ENCODE measurements at regions not wholly inside any gene's neighbourhood (a gene's known extent, or its start where the extent isn't known, plus 50 kb on each side); places are given as distances from the start of the nearest gene placed in this dataset.

DNA sequence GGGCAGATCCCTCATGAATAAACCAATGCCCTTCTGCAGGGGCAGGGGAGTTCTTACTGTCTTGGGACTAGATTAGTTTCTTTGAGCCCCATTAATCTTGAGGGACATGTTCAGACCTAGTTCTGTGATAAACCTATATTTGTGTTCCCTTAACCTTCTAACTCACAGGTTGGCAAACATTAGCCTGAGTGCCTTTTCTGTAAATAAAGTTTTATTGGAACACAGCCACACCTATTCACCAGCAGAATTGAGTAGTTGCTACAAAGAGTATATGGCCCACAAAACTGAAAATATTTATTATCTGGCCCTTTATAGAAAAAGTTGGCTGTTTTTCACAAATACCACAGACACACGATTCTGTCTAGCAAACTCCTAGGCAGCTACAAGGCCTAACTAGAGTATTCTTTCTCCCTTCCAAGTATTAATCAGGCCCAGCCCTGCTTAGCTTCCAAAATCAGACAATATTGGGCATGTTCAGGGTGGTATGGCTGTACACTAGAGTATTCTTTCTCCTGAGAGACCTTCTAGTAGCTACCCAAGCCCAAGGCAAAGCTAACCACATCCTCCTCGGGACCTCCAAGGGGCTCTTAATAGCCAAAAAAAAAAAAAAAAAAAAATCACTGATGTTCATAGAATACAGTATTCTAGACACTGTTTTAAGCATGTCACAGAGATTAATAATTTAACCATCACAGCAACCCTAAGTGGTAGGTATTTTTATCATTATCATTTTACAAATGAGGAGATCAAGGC lies 199.3 kb upstream of the PWP1 start:
- TF ChIP-seq KDM5A (IDR thresholded peaks at IDR 0.05; ENCODE audit: borderline replicate concordance, low read length) (no peak), ZNF292 (CRISPR knock-in tag; IDR thresholded peaks at IDR 0.05; ENCODE audit: borderline replicate concordance, low read depth) (no peak), JUND (CRISPR knock-in tag; IDR thresholded peaks at IDR 0.05) (no peak), POLR2A (IDR thresholded peaks at IDR 0.05; ENCODE audit: insufficient read depth in 1 of 2, low read depth in 2 of 2, low read length in 2 of 2) (no peak), YY1 (IDR thresholded peaks at IDR 0.05; ENCODE audit: insufficient read depth, insufficient replicate concordance, low read depth, low read length) (no peak), SMYD3 (CRISPR knock-in tag; IDR thresholded peaks at IDR 0.05) (no peak), TGIF2 (CRISPR knock-in tag; IDR thresholded peaks at IDR 0.05) (no peak), ZNF253 (CRISPR knock-in tag; IDR thresholded peaks at IDR 0.05; ENCODE audit: borderline replicate concordance) (no peak)
- TF ChIP-seq, protein P1, sequence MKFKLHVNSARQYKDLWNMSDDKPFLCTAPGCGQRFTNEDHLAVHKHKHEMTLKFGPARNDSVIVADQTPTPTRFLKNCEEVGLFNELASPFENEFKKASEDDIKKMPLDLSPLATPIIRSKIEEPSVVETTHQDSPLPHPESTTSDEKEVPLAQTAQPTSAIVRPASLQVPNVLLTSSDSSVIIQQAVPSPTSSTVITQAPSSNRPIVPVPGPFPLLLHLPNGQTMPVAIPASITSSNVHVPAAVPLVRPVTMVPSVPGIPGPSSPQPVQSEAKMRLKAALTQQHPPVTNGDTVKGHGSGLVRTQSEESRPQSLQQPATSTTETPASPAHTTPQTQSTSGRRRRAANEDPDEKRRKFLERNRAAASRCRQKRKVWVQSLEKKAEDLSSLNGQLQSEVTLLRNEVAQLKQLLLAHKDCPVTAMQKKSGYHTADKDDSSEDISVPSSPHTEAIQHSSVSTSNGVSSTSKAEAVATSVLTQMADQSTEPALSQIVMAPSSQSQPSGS (CRISPR knock-in tag; IDR thresholded peaks at IDR 0.05) = no peak
- TF ChIP-seq, protein P2, sequence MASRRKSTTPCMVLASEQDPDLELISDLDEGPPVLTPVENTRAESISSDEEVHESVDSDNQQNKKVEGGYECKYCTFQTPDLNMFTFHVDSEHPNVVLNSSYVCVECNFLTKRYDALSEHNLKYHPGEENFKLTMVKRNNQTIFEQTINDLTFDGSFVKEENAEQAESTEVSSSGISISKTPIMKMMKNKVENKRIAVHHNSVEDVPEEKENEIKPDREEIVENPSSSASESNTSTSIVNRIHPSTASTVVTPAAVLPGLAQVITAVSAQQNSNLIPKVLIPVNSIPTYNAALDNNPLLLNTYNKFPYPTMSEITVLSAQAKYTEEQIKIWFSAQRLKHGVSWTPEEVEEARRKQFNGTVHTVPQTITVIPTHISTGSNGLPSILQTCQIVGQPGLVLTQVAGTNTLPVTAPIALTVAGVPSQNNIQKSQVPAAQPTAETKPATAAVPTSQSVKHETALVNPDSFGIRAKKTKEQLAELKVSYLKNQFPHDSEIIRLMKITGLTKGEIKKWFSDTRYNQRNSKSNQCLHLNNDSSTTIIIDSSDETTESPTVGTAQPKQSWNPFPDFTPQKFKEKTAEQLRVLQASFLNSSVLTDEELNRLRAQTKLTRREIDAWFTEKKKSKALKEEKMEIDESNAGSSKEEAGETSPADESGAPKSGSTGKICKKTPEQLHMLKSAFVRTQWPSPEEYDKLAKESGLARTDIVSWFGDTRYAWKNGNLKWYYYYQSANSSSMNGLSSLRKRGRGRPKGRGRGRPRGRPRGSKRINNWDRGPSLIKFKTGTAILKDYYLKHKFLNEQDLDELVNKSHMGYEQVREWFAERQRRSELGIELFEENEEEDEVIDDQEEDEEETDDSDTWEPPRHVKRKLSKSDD (CRISPR knock-in tag; IDR thresholded peaks at IDR 0.05; ENCODE audit: low read depth) = no peak
